ENCODE measurements at regions not wholly inside any gene's neighbourhood (a gene's known extent, or its start where the extent isn't known, plus 50 kb on each side); places are given as distances from the start of the nearest gene placed in this dataset.

- H3K27ac Mint-ChIP-seq (ENCODE audit: unreplicated experiment) = no peak overlapping the region
- no peak for DNase-seq
- H3K9me3 Mint-ChIP-seq (ENCODE audit: unreplicated experiment) = no peaks in the 10 kb centered on the region
- no peaks in the 10 kb centered on the region for H3K36me3 Mint-ChIP-seq (ENCODE audit: unreplicated experiment)
- peaks cover 3% of the 10 kb centered on the region for H3K4me1 Mint-ChIP-seq (ENCODE audit: low read depth, unreplicated experiment)
- H3K27me3 Mint-ChIP-seq (ENCODE audit: unreplicated experiment) = no peaks in the 10 kb centered on the region
- TF ChIP-seq CTCF (IDR thresholded peaks at IDR 0.05; ENCODE audit: partially characterized antibody, unreplicated experiment) = no peak
- H3K4me3 Mint-ChIP-seq (ENCODE audit: unreplicated experiment) = no peak overlapping the region
Observed at GRCh38 chr6:168867247-168868102, 386.2 kb downstream of the THBS2 start.

- H3K27ac Mint-ChIP-seq (ENCODE audit: unreplicated experiment) = no peak overlapping the region
- no peak for TF ChIP-seq CTCF (IDR thresholded peaks at IDR 0.05; ENCODE audit: partially characterized antibody, unreplicated experiment)
- H3K4me1 Mint-ChIP-seq (ENCODE audit: low read depth, unreplicated experiment) = peaks cover 3% of the 10 kb centered on the region
- no peaks in the 10 kb centered on the region for H3K27me3 Mint-ChIP-seq (ENCODE audit: unreplicated experiment)
- no peak for DNase-seq
- H3K4me3 Mint-ChIP-seq (ENCODE audit: unreplicated experiment) = no peak overlapping the region
- H3K9me3 Mint-ChIP-seq (ENCODE audit: unreplicated experiment) = no peaks in the 10 kb centered on the region
- H3K36me3 Mint-ChIP-seq (ENCODE audit: unreplicated experiment) = no peaks in the 10 kb centered on the region
Observed at GRCh38 chr6:168866534-168866933, 387.1 kb downstream of the THBS2 start.

GRCh38 chr6:168865522-168865921, 388.1 kb downstream of the THBS2 start:
- DNase-seq = no peak
- no peak for TF ChIP-seq CTCF (IDR thresholded peaks at IDR 0.05; ENCODE audit: partially characterized antibody, unreplicated experiment)
- H3K36me3 Mint-ChIP-seq (ENCODE audit: unreplicated experiment) = no peaks in the 10 kb centered on the region
- H3K27ac Mint-ChIP-seq (ENCODE audit: unreplicated experiment) = no peak overlapping the region
- H3K4me1 Mint-ChIP-seq (ENCODE audit: low read depth, unreplicated experiment) = no peaks in the 10 kb centered on the region
- H3K27me3 Mint-ChIP-seq (ENCODE audit: unreplicated experiment) = no peaks in the 10 kb centered on the region
- H3K9me3 Mint-ChIP-seq (ENCODE audit: unreplicated experiment) = no peaks in the 10 kb centered on the region
- no peak overlapping the region for H3K4me3 Mint-ChIP-seq (ENCODE audit: unreplicated experiment)

- H3K36me3 Mint-ChIP-seq (ENCODE audit: unreplicated experiment) = no peaks in the 10 kb centered on the region
- no peak for DNase-seq
Observed at GRCh38 chr6:168864541-168865460, 388.8 kb downstream of the THBS2 start.

More at GRCh38 chr6:168864541-168865460, 388.8 kb downstream of the THBS2 start:
- Mint-ChIP-seq H3K9me3 (ENCODE audit: unreplicated experiment) (no peaks in the 10 kb centered on the region), H3K4me1 (ENCODE audit: low read depth, unreplicated experiment) (no peaks in the 10 kb centered on the region), H3K27ac (ENCODE audit: unreplicated experiment) (no peak overlapping the region), H3K27me3 (ENCODE audit: unreplicated experiment) (no peaks in the 10 kb centered on the region), H3K4me3 (ENCODE audit: unreplicated experiment) (no peak overlapping the region)
- TF ChIP-seq CTCF (IDR thresholded peaks at IDR 0.05; ENCODE audit: partially characterized antibody, unreplicated experiment) = no peak
